ENCODE measurements at regions not wholly inside any gene's neighbourhood (a gene's known extent, or its start where the extent isn't known, plus 50 kb on each side); places are given as distances from the start of the nearest gene placed in this dataset.

DNA sequence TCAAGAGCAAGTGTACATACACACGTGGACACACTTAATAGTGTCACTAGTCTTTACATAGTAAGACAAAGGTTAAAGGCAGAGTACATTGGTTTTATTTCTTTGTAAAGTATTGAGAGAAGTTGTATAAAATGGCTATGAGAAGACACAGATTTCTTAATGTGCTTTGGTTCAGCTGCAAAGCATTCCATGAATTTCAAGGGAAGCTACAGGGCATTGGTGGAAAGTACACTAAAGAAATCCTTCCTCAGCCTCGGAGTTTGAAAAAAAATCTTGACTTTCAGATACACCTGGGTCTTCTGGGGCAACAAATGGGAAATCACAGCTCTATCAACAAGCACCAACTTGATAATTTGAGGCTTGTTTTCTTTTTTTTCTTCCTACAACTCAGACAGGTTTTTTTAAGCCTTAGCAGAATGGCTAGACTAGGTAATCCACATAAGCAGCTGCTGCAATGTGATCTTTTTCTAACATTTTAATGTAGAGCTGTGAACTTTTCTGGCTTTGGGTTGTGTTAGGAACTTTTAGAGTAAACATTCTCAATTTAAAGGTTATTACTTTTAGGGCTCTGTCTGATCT, 140.4 kb upstream of the FST start:
- no peak for DNase-seq (ENCODE audit: low spot score)
- intact Hi-C loops (cut with micrococcal nuclease; ENCODE audit: unreplicated experiment) = no loop called here
- Histone ChIP-seq H3K9me3 (ENCODE audit: low read depth, low read length, poor library complexity, severe bottlenecking) (no peaks in the 10 kb centered on the region), H3K4me1 (ENCODE audit: insufficient read depth, low read length, poor library complexity, severe bottlenecking) (no peaks in the 10 kb centered on the region), H3K4me3 (ENCODE audit: low read depth, low read length, poor library complexity, severe bottlenecking) (no peak overlapping the region), H3K27ac (ENCODE audit: low read depth, low read length, poor library complexity, severe bottlenecking) (no peak overlapping the region), H3K27me3 (replicated peaks; ENCODE audit: insufficient read depth, low read depth, low read length, poor library complexity) (no peaks in the 10 kb centered on the region), H3K36me3 (ENCODE audit: insufficient read depth, low read length, poor library complexity, severe bottlenecking) (no peaks in the 10 kb centered on the region)
- TF ChIP-seq EZH2 (IDR thresholded peaks at IDR 0.05; ENCODE audit: borderline replicate concordance, low read depth, low read length, poor library complexity, severe bottlenecking) = no peak
- TF ChIP-seq, protein P1, sequence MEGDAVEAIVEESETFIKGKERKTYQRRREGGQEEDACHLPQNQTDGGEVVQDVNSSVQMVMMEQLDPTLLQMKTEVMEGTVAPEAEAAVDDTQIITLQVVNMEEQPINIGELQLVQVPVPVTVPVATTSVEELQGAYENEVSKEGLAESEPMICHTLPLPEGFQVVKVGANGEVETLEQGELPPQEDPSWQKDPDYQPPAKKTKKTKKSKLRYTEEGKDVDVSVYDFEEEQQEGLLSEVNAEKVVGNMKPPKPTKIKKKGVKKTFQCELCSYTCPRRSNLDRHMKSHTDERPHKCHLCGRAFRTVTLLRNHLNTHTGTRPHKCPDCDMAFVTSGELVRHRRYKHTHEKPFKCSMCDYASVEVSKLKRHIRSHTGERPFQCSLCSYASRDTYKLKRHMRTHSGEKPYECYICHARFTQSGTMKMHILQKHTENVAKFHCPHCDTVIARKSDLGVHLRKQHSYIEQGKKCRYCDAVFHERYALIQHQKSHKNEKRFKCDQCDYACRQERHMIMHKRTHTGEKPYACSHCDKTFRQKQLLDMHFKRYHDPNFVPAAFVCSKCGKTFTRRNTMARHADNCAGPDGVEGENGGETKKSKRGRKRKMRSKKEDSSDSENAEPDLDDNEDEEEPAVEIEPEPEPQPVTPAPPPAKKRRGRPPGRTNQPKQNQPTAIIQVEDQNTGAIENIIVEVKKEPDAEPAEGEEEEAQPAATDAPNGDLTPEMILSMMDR (conservative IDR thresholded peaks at IDR 0.05; ENCODE audit: low read depth, low read length) = no peak
- ChIA-PET CTCF (no interaction called here), POLR2A (ENCODE audit: low non-redundant PET) (no interaction called here)
- no TSS peak for BruUV-seq (replicated peaks)

- no peak for DNase-seq (ENCODE audit: low spot score)
- no peak for TF ChIP-seq EZH2 (IDR thresholded peaks at IDR 0.05; ENCODE audit: borderline replicate concordance, low read depth, low read length, poor library complexity, severe bottlenecking)
- TF ChIP-seq, protein P1 (conservative IDR thresholded peaks at IDR 0.05; ENCODE audit: low read depth, low read length) = no peak
- no peaks in the 10 kb centered on the region for H3K9me3 ChIP-seq (ENCODE audit: low read depth, low read length, poor library complexity, severe bottlenecking)
- no peaks in the 10 kb centered on the region for H3K27me3 ChIP-seq (replicated peaks; ENCODE audit: insufficient read depth, low read depth, low read length, poor library complexity)
- H3K4me3 ChIP-seq (ENCODE audit: low read depth, low read length, poor library complexity, severe bottlenecking) = no peak overlapping the region
- no peak overlapping the region for H3K27ac ChIP-seq (ENCODE audit: low read depth, low read length, poor library complexity, severe bottlenecking)
- no TSS peak for BruUV-seq (replicated peaks)
- H3K4me1 ChIP-seq (ENCODE audit: insufficient read depth, low read length, poor library complexity, severe bottlenecking) = no peaks in the 10 kb centered on the region
- CTCF ChIA-PET = no interaction called here
- intact Hi-C loops (cut with micrococcal nuclease; ENCODE audit: unreplicated experiment) = no loop called here
- POLR2A ChIA-PET (ENCODE audit: low non-redundant PET) = no interaction called here
- no peaks in the 10 kb centered on the region for H3K36me3 ChIP-seq (ENCODE audit: insufficient read depth, low read length, poor library complexity, severe bottlenecking)
Observed at GRCh38 chr5:53340956-53341750, 139.3 kb upstream of the FST start.

- TF ChIP-seq, protein P1 (conservative IDR thresholded peaks at IDR 0.05; ENCODE audit: low read depth, low read length) = no peak
- no peak for TF ChIP-seq EZH2 (IDR thresholded peaks at IDR 0.05; ENCODE audit: borderline replicate concordance, low read depth, low read length, poor library complexity, severe bottlenecking)
- H3K27ac ChIP-seq (ENCODE audit: low read depth, low read length, poor library complexity, severe bottlenecking) = no peak overlapping the region
- BruUV-seq (replicated peaks) = no TSS peak
- H3K4me3 ChIP-seq (ENCODE audit: low read depth, low read length, poor library complexity, severe bottlenecking) = no peak overlapping the region
- POLR2A ChIA-PET (ENCODE audit: low non-redundant PET) = no interaction called here
- H3K27me3 ChIP-seq (replicated peaks; ENCODE audit: insufficient read depth, low read depth, low read length, poor library complexity) = no peaks in the 10 kb centered on the region
- no peaks in the 10 kb centered on the region for H3K9me3 ChIP-seq (ENCODE audit: low read depth, low read length, poor library complexity, severe bottlenecking)
- intact Hi-C loops (cut with micrococcal nuclease; ENCODE audit: unreplicated experiment) = no loop called here
- no peak for DNase-seq (ENCODE audit: low spot score)
- CTCF ChIA-PET = no interaction called here
- H3K36me3 ChIP-seq (ENCODE audit: insufficient read depth, low read length, poor library complexity, severe bottlenecking) = no peaks in the 10 kb centered on the region
- no peaks in the 10 kb centered on the region for H3K4me1 ChIP-seq (ENCODE audit: insufficient read depth, low read length, poor library complexity, severe bottlenecking)
Observed at GRCh38 chr5:53342236-53342635, 138.2 kb upstream of the FST start.
